ENCODE measurements at regions not wholly inside any gene's neighbourhood (a gene's known extent, or its start where the extent isn't known, plus 50 kb on each side); places are given as distances from the start of the nearest gene placed in this dataset.

- DNase-seq: no peak
These were observed 208.6 kb downstream of the PSAT1 start for GRCh38 chr9:78505546-78505945.

GRCh38 chr9:78507037-78507436 lies 210.1 kb downstream of the PSAT1 start:
- no peak for DNase-seq

GRCh38 chr9:78510035-78510434 lies 213.1 kb downstream of the PSAT1 start:
- DNase-seq: no peak

- no peak for DNase-seq
These were observed 218.2 kb downstream of the PSAT1 start for GRCh38 chr9:78515108-78515507.

GRCh38 chr9:78519786-78520185 lies 222.9 kb downstream of the PSAT1 start:
- DNase-seq: no peak

GRCh38 chr9:78521680-78522079 lies 224.8 kb downstream of the PSAT1 start:
- DNase-seq: no peak

- no peak for DNase-seq
These were observed 229.1 kb downstream of the PSAT1 start for GRCh38 chr9:78525986-78526560.

GRCh38 chr9:78533500-78533899 lies 236.6 kb downstream of the PSAT1 start:
- DNase-seq: no peak

GRCh38 chr9:78539188-78539587 lies 242.3 kb downstream of the PSAT1 start:
- no peak for DNase-seq

- no peak for DNase-seq
These were observed 243.0 kb downstream of the PSAT1 start for GRCh38 chr9:78539904-78540303.

- no peak for DNase-seq
These were observed 245.0 kb downstream of the PSAT1 start for GRCh38 chr9:78541868-78542443.

- DNase-seq: no peak
These were observed 245.7 kb downstream of the PSAT1 start for GRCh38 chr9:78542491-78543181.

- no peak for DNase-seq
These were observed 246.4 kb downstream of the PSAT1 start for GRCh38 chr9:78543353-78543752.

- DNase-seq: no peak
These were observed 247.3 kb downstream of the PSAT1 start for GRCh38 chr9:78544230-78544629.

GRCh38 chr9:78547831-78548230 lies 250.9 kb downstream of the PSAT1 start:
- no peak for DNase-seq

GRCh38 chr9:78548670-78549069 lies 251.7 kb downstream of the PSAT1 start:
- DNase-seq: no peak

GRCh38 chr9:78549711-78550110 lies 252.8 kb downstream of the PSAT1 start:
- no peak for DNase-seq

GRCh38 chr9:78552802-78553201 lies 255.9 kb downstream of the PSAT1 start:
- no peak for DNase-seq

- DNase-seq: no peak
These were observed 260.6 kb downstream of the PSAT1 start for GRCh38 chr9:78557540-78557939.

- no peak for DNase-seq
These were observed 262.5 kb downstream of the PSAT1 start for GRCh38 chr9:78559449-78559885.

- no peak for DNase-seq
These were observed 265.1 kb downstream of the PSAT1 start for GRCh38 chr9:78562021-78562420.

GRCh38 chr9:78563269-78563668 lies 266.3 kb downstream of the PSAT1 start:
- DNase-seq: no peak

GRCh38 chr9:78565481-78565880 lies 268.6 kb downstream of the PSAT1 start:
- DNase-seq: no peak

GRCh38 chr9:78566521-78566920 lies 269.6 kb downstream of the PSAT1 start:
- no peak for DNase-seq
